IMR-90 (cell line): ENCODE measurements at regions not wholly inside any gene's neighbourhood (a gene's known extent, or its start where the extent isn't known, plus 50 kb on each side); places are given as distances from the start of the nearest gene placed in this dataset.

Experiments
- ATAC-seq: fragments of 200-7000 bp; cut with Tn5 transposase; 2 replicates; pipeline ENCODE4 v1.9.1; 2020; ENCODE audit warnings: low read depth, mild to moderate bottlenecking, moderate library complexity
- BruUV-seq: library from RNA; stranded (reverse); fragments of 400-500 nt; replicated peaks from 2 replicates; lab custom pipeline; 2021; lab: Mats Ljungman, UMichigan
- CTCF ChIA-PET: fragments of 300-600 bp; formaldehyde crosslinking; extraction: SDS; loops from one replicate; lab custom pipeline; 2021; ENCODE audit warnings: antibody characterized with exemption; lab: Yijun Ruan, JAX
- POLR2A ChIA-PET: fragments of 300-600 bp; sonication (Branson Sonifier 250); formaldehyde crosslinking; loops from one replicate; lab custom pipeline; 2022; ENCODE audit warnings: antibody characterized with exemption; ENCODE audit not compliant: unreplicated experiment; lab: Charles Lee
- DNase-seq: peaks from one replicate; pipeline ENCODE4 v3.0.0; 2013
- H2AFZ ChIP-seq: replicated peaks from 2 replicates; pipeline ENCODE3; 2013; ENCODE audit warnings: low read length, mild to moderate bottlenecking; ENCODE audit not compliant: poor library complexity
- H2AK5ac ChIP-seq: 2 replicates; pipeline ENCODE4 v1.6.1; 2013; ENCODE audit warnings: low read depth, low read length, inconsistent platforms
- H2AK9ac ChIP-seq: replicated peaks from 2 replicates; pipeline ENCODE3; 2013; ENCODE audit warnings: mild to moderate bottlenecking, low read depth, low read length, moderate library complexity; ENCODE audit not compliant: poor library complexity
- H2BK120ac ChIP-seq: 2 replicates; pipeline ENCODE4 v1.6.1; 2013; ENCODE audit warnings: low read depth, low read length, inconsistent platforms
- H2BK15ac ChIP-seq: 3 replicates; pipeline ENCODE4 v1.6.1; 2013; ENCODE audit warnings: low read depth, low read length, inconsistent platforms
- H2BK20ac ChIP-seq: 2 replicates; pipeline ENCODE4 v1.6.1; 2013; ENCODE audit warnings: low read depth, mild to moderate bottlenecking, inconsistent platforms, low read length, moderate library complexity
- H2BK5ac ChIP-seq: 2 replicates; pipeline ENCODE4 v1.6.1; 2013; ENCODE audit warnings: mild to moderate bottlenecking, low read depth, low read length, inconsistent platforms; ENCODE audit not compliant: poor library complexity, severe bottlenecking
- H3K14ac ChIP-seq: replicated peaks from 2 replicates; pipeline ENCODE4 v1.6.1; 2013; ENCODE audit warnings: low read depth, low read length, inconsistent platforms
- H3K18ac ChIP-seq: 2 replicates; pipeline ENCODE4 v1.6.1; 2013; ENCODE audit warnings: low read depth, low read length, control low read depth
- H3K23ac ChIP-seq: 2 replicates; pipeline ENCODE4 v1.6.1; 2013; ENCODE audit warnings: low read depth, low read length, inconsistent platforms
- H3K27ac ChIP-seq: 2 replicates; pipeline ENCODE4 v1.5.1; 2013; ENCODE audit warnings: mild to moderate bottlenecking, control low read depth, low read length; ENCODE audit not compliant: insufficient read depth
- H3K27me3 ChIP-seq: 2 replicates; pipeline ENCODE4 v1.6.1; 2013; ENCODE audit warnings: low read length; ENCODE audit not compliant: control insufficient read depth, insufficient read depth
- H3K36me3 ChIP-seq: 2 replicates; pipeline ENCODE4 v1.6.1; 2013; ENCODE audit warnings: low read length, mixed read lengths; ENCODE audit not compliant: control insufficient read depth, insufficient read depth
- H3K4ac ChIP-seq: 2 replicates; pipeline ENCODE4 v1.6.1; 2013; ENCODE audit warnings: low read depth, low read length, inconsistent platforms
- H3K4me1 ChIP-seq: 2 replicates; pipeline ENCODE4 v1.6.1; 2013; ENCODE audit warnings: low read length, mixed read lengths; ENCODE audit not compliant: control insufficient read depth, insufficient read depth
- H3K4me2 ChIP-seq: 2 replicates; pipeline ENCODE4 v1.6.1; 2013; ENCODE audit warnings: low read depth, mild to moderate bottlenecking, control low read depth, low read length, moderate library complexity
- H3K4me3 ChIP-seq: 2 replicates; pipeline ENCODE4 v1.5.1; 2013; ENCODE audit warnings: low read depth, mild to moderate bottlenecking, control low read depth, low read length, moderate library complexity; ENCODE audit not compliant: insufficient read depth
- H3K56ac ChIP-seq: 2 replicates; pipeline ENCODE4 v1.6.1; 2013; ENCODE audit warnings: low read length, inconsistent platforms; ENCODE audit not compliant: insufficient read depth; ENCODE audit errors: extremely low read depth
- H3K79me1 ChIP-seq, 2 experiments: 2 replicates each; pipeline ENCODE4 v1.6.1; 2013; ENCODE audit warnings: low read length in 2 of 2, inconsistent platforms in 1 of 2, low read depth in 1 of 2
- H3K9ac ChIP-seq: 2 replicates; pipeline ENCODE4 v1.6.1; 2013; ENCODE audit warnings: low read depth, low read length, control low read depth
- H3K9me1 ChIP-seq: 2 replicates; pipeline ENCODE4 v1.6.1; 2013; ENCODE audit warnings: low read length, inconsistent platforms; ENCODE audit not compliant: insufficient read depth
- H3K9me3 ChIP-seq: 2 replicates; pipeline ENCODE4 v1.6.1; 2013; ENCODE audit warnings: low read length; ENCODE audit not compliant: control insufficient read depth, insufficient read depth
- H4K20me1 ChIP-seq: 2 replicates; pipeline ENCODE4 v1.6.1; 2013; ENCODE audit warnings: low read length, inconsistent platforms; ENCODE audit not compliant: insufficient read depth
- H4K5ac ChIP-seq: 2 replicates; pipeline ENCODE4 v1.6.1; 2013; ENCODE audit warnings: mild to moderate bottlenecking, low read depth, low read length, control low read depth
- H4K8ac ChIP-seq, 2 experiments: 2 replicates each; pipeline ENCODE4 v1.6.1; 2013; ENCODE audit warnings: low read depth in 2 of 2, low read length in 2 of 2, control low read depth in 1 of 2, inconsistent platforms in 1 of 2
- H4K91ac ChIP-seq: 2 replicates; pipeline ENCODE4 v1.6.1; 2013; ENCODE audit warnings: low read depth, low read length, inconsistent platforms; ENCODE audit not compliant: insufficient read depth
- BHLHE40 ChIP-seq: fragments of 150-350 bp; IDR thresholded peaks from 2 replicates; pipeline ENCODE4 v1.6.1; 2016; ENCODE audit warnings: mild to moderate bottlenecking, low read depth, low read length
- CEBPB ChIP-seq: IDR thresholded peaks from 2 replicates; pipeline ENCODE4 v1.6.1; 2012; ENCODE audit warnings: low read depth, low read length, improper control_type of control experiment
- CHD1 ChIP-seq: IDR thresholded peaks from 2 replicates; pipeline ENCODE4 v1.6.1; 2012; ENCODE audit warnings: low read depth, low read length, improper control_type of control experiment
- CTCF ChIP-seq: conservative IDR thresholded peaks from 2 replicates; pipeline ENCODE4 v1.5.1; 2012; ENCODE audit warnings: mild to moderate bottlenecking, low read depth, low read length, improper control_type of control experiment
- ELK1 ChIP-seq: fragments of 150-350 bp; IDR thresholded peaks from 2 replicates; pipeline ENCODE4 v1.6.1; 2016; ENCODE audit warnings: low read depth, mild to moderate bottlenecking, low read length, moderate library complexity, borderline replicate concordance
- FOS ChIP-seq: fragments of 150-350 bp; IDR thresholded peaks from 2 replicates; pipeline ENCODE4 v1.6.1; 2016; ENCODE audit warnings: low read depth, low read length
- MAFK ChIP-seq: IDR thresholded peaks from 2 replicates; pipeline ENCODE4 v1.6.1; 2012; ENCODE audit warnings: low read depth, low read length, improper control_type of control experiment
- MAZ ChIP-seq: IDR thresholded peaks from 2 replicates; pipeline ENCODE4 v1.6.1; 2012; ENCODE audit warnings: low read depth, mild to moderate bottlenecking, low read length, improper control_type of control experiment, moderate library complexity, borderline replicate concordance
- MXI1 ChIP-seq: IDR thresholded peaks from 2 replicates; pipeline ENCODE4 v1.6.1; 2012; ENCODE audit warnings: low read depth, mild to moderate bottlenecking, low read length, moderate library complexity, borderline replicate concordance
- NFE2L2 ChIP-seq: fragments of 150-350 bp; IDR thresholded peaks from 2 replicates; pipeline ENCODE4 v1.6.1; 2016; ENCODE audit warnings: low read depth, mild to moderate bottlenecking, low read length
- POLR2A ChIP-seq: IDR thresholded peaks from 2 replicates; pipeline ENCODE4 v1.6.1; 2012; ENCODE audit warnings: mild to moderate bottlenecking, low read depth, low read length
- RAD21 ChIP-seq: IDR thresholded peaks from 2 replicates; pipeline ENCODE4 v1.6.1; 2012; ENCODE audit warnings: low read length, improper control_type of control experiment
- RCOR1 ChIP-seq: IDR thresholded peaks from 2 replicates; pipeline ENCODE4 v1.6.1; 2012; ENCODE audit warnings: mild to moderate bottlenecking, low read length, improper control_type of control experiment; ENCODE audit not compliant: insufficient replicate concordance
- RFX5 ChIP-seq: IDR thresholded peaks from 2 replicates; pipeline ENCODE4 v1.8.0; 2012; ENCODE audit warnings: low read depth, mild to moderate bottlenecking, low read length, moderate library complexity
- SMC3 ChIP-seq: fragments of 150-350 bp; IDR thresholded peaks from 2 replicates; pipeline ENCODE4 v1.6.1; 2016; ENCODE audit warnings: low read depth, mild to moderate bottlenecking, antibody characterized with exemption, low read length, moderate library complexity
- USF2 ChIP-seq: fragments of 150-350 bp; IDR thresholded peaks from 2 replicates; pipeline ENCODE4 v1.6.1; 2017; ENCODE audit warnings: mild to moderate bottlenecking, antibody characterized with exemption, low read length, low read depth
- whole genome bisulfite sequencing, 2 experiments: methylation state at CpG; one replicate each; pipeline versions ENCODE4 v1.1.5 to v1.1.7; 2013; ENCODE audit warnings: missing lambda C conversion rate in 2 of 2; ENCODE audit not compliant: insufficient read length in 1 of 2; ENCODE audit errors: extremely low coverage in 2 of 2; 5-methylcytosine and 5-hydroxymethylcytosine counted together
- dilution Hi-C: fragments of 300-500 bp; cut with HindIII; formaldehyde crosslinking; loops from one replicate; pipeline ENCODE4 v1.14.3; 2018; ENCODE audit warnings: low sequenced_read_pairs; ENCODE audit not compliant: unreplicated experiment
- in situ Hi-C: fragments of 300-500 bp; cut with MboI; formaldehyde crosslinking; loops from 3 replicates; pipeline ENCODE4 v1.14.3; 2019; ENCODE audit warnings: low sequenced_read_pairs, inconsistent platforms, mixed read lengths
- intact Hi-C: fragments of 100-400 bp; cut with micrococcal nuclease; formaldehyde crosslinking; loops from 2 replicates; pipeline ENCODE4 v1.10.0; 2022

- no TSS peak for BruUV-seq
- no peaks in the 10 kb centered on the region for H4K20me1 ChIP-seq
- intact Hi-C loops (no loop called here), dilution Hi-C loops (no loop called here), in situ Hi-C loops (no loop called here)
- H2AK9ac ChIP-seq, result no peak overlapping the region
- ATAC-seq (no peak), DNase-seq (no peak)
- ChIA-PET CTCF (no interaction called here), POLR2A (no interaction called here)
- TF ChIP-seq FOS, result no peak
- no peak for TF ChIP-seq RAD21
- TF ChIP-seq BHLHE40, result no peak
- TF ChIP-seq ELK1, result no peak
- TF ChIP-seq CEBPB, result no peak
- no peak for TF ChIP-seq MAFK
- no peak for TF ChIP-seq POLR2A
- no peak for TF ChIP-seq CTCF
- no peak for TF ChIP-seq USF2
- TF ChIP-seq MXI1, result no peak
- no peak for TF ChIP-seq RCOR1
- no peak for TF ChIP-seq SMC3
- no peak for TF ChIP-seq CHD1
- TF ChIP-seq RFX5, result no peak
- TF ChIP-seq MAZ, result no peak
- TF ChIP-seq NFE2L2, result no peak
- no peaks in the 10 kb centered on the region for H3K9me3 ChIP-seq
- H3K56ac ChIP-seq, result no peak overlapping the region
- H3K27me3 ChIP-seq, result no peaks in the 10 kb centered on the region
- no peak overlapping the region for H3K9ac ChIP-seq
- no peak overlapping the region for H4K91ac ChIP-seq
- no peak overlapping the region for H2BK120ac ChIP-seq
- no peaks in the 10 kb centered on the region for H3K4me1 ChIP-seq
- H4K8ac ChIP-seq, result no peak overlapping the region
- no CpG with 5 or more reads among the region's 5 CpGs for WGBS, 2 experiments
- H3K36me3 ChIP-seq, result no peaks in the 10 kb centered on the region
- no peak overlapping the region for H3K14ac ChIP-seq
- no peak overlapping the region for H4K5ac ChIP-seq
- H3K27ac ChIP-seq, result no peak overlapping the region
- no peak overlapping the region for H2BK15ac ChIP-seq
- no peak overlapping the region for H3K18ac ChIP-seq
- H2BK5ac ChIP-seq, result no peak overlapping the region
- H3K79me1 ChIP-seq, result no peaks in the 10 kb centered on the region
- H3K4me3 ChIP-seq, result no peak overlapping the region
- H3K23ac ChIP-seq, result no peak overlapping the region
- no peaks in the 10 kb centered on the region for H3K9me1 ChIP-seq
- H3K4me2 ChIP-seq, result no peak overlapping the region
- no peak overlapping the region for H2AK5ac ChIP-seq
- no peak overlapping the region for H2AFZ ChIP-seq
- H2BK20ac ChIP-seq, result no peak overlapping the region
- H3K4ac ChIP-seq, result no peak overlapping the region
Measured at GRCh38 chr10:21161090-21161625, 264.0 kb upstream of the NEBL start.
